SU-DHL-6 (cell line): ENCODE measurements at regions not wholly inside any gene's neighbourhood (a gene's known extent, or its start where the extent isn't known, plus 50 kb on each side); places are given as distances from the start of the nearest gene placed in this dataset.

Experiments
- H2AFZ ChIP-seq: fragments of 200-600 bp; sonication (generic); 2 replicates; pipeline ENCODE4 v1.6.1; 2014; ENCODE audit warnings: low read depth, mild to moderate bottlenecking, moderate library complexity, mixed read lengths, antibody characterized with exemption, low read length; ENCODE audit not compliant: severe bottlenecking
- H3F3A ChIP-seq: fragments of 200-600 bp; shearing (Covaris generic); 2 replicates; pipeline ENCODE4 v1.6.0; 2016; ENCODE audit warnings: antibody characterized with exemption, mild to moderate bottlenecking; ENCODE audit not compliant: insufficient read depth
- H3K27ac ChIP-seq: fragments of 200-600 bp; sonication (generic); 2 replicates; pipeline ENCODE4 v1.5.1; 2016; ENCODE audit warnings: low read depth, mild to moderate bottlenecking, low read length, moderate library complexity, mixed read lengths
- H3K27me3 ChIP-seq: fragments of 200-600 bp; sonication (generic), shearing (Covaris generic); 2 replicates; pipeline ENCODE4 v1.6.0; 2014; ENCODE audit warnings: mild to moderate bottlenecking, low read length
- H3K36me3 ChIP-seq: fragments of 200-600 bp; sonication (generic); 2 replicates; pipeline ENCODE4 v1.6.1; 2014; ENCODE audit warnings: mild to moderate bottlenecking, low read length, mixed read lengths
- H3K4me2 ChIP-seq: fragments of 300-600, 200-600 bp; shearing (Covaris generic), sonication (generic); 2 replicates; pipeline ENCODE4 v1.6.0; 2014; ENCODE audit warnings: low read length, low read depth, mild to moderate bottlenecking; ENCODE audit not compliant: poor library complexity, severe bottlenecking
- H3K4me3 ChIP-seq: fragments of 200-600 bp; sonication (generic); 2 replicates; pipeline ENCODE4 v1.5.1; 2014; ENCODE audit warnings: antibody characterized with exemption, low read length, mild to moderate bottlenecking, mixed read lengths; ENCODE audit not compliant: insufficient read depth, poor library complexity, severe bottlenecking
- H3K79me2 ChIP-seq: fragments of 200-600 bp; sonication (generic); 2 replicates; pipeline ENCODE4 v1.6.1; 2014; ENCODE audit warnings: mild to moderate bottlenecking, low read length, moderate library complexity; ENCODE audit not compliant: insufficient read depth
- H3K9ac ChIP-seq: fragments of 200-600 bp; sonication (generic); 2 replicates; pipeline ENCODE4 v1.7.0; 2014; ENCODE audit warnings: mild to moderate bottlenecking, low read length
- H3K9me2 ChIP-seq: fragments of 200-600 bp; sonication (generic); replicated peaks from 2 replicates; pipeline ENCODE4 v1.6.1; 2014; ENCODE audit warnings: low read length; ENCODE audit not compliant: insufficient read depth
- H3K9me3 ChIP-seq: fragments of 200-600 bp; sonication (generic); 2 replicates; pipeline ENCODE4 v1.6.1; 2014; ENCODE audit warnings: low read length, mixed read lengths; ENCODE audit not compliant: insufficient read depth
- H4K20me1 ChIP-seq: fragments of 200-600 bp; sonication (generic); 2 replicates; pipeline ENCODE4 v1.6.1; 2014; ENCODE audit warnings: low read depth, mild to moderate bottlenecking, antibody characterized with exemption, low read length, moderate library complexity, mixed read lengths
- EZH2phosphoT487 ChIP-seq: fragments of 200-600 bp; sonication (generic), shearing (Covaris generic); conservative IDR thresholded peaks from 2 replicates; pipeline ENCODE4 v1.6.1; 2018; ENCODE audit warnings: mild to moderate bottlenecking, antibody characterized with exemption, low read length, moderate library complexity, mixed read lengths
- TF ChIP-seq, protein P1 (sequence below): fragments of 200-600 bp; sonication (generic); IDR thresholded peaks from one replicate; pipeline ENCODE4 v1.5.1; 2017; ENCODE audit warnings: antibody characterized with exemption, mild to moderate bottlenecking, low read length, moderate library complexity; ENCODE audit not compliant: insufficient read depth, poor library complexity, severe bottlenecking

DNA sequence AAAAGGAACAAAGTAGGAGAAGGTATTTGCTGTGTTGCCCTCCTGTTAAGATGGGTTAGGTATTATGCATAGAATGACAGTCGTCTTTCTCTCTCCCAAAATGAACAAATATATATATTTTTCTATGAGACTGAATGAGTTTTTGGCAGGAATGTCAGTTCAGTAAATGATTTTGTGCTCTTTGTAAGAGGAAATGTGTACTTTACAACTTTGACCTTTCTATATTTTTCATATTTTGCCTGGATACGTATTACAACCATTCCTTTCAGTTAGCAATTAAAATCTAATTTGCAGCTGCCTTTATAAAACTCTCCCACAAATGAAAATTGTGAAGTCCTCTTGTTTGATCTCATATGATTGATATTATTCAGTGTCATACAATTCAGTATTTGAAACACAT is 336.6 kb upstream of the MEOX2 start:
- Histone ChIP-seq H3K4me3 (no peak overlapping the region), H3F3A (no peaks in the 10 kb centered on the region)

DNA sequence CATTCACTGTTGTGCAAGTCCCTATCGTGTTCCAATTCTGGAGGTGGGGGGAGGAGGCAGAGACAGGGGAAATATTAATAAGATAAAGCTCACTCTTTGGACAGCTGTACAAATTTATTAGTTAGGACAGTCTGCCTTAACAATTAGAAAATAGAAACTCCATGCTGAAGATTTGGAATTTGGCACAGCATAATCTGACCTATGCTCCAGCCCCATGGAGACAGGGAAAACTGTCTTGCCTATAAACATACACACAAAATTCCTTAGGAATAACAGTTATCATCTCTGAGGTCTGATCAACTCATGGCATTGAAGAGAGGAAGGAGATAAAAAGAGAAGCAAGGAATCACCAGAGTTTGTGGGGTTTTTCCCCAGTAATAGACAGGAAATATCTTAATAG is 335.4 kb upstream of the MEOX2 start:
- H3K36me3 ChIP-seq, result no peaks in the 10 kb centered on the region
- H4K20me1 ChIP-seq, result no peaks in the 10 kb centered on the region
- TF ChIP-seq, protein P1, sequence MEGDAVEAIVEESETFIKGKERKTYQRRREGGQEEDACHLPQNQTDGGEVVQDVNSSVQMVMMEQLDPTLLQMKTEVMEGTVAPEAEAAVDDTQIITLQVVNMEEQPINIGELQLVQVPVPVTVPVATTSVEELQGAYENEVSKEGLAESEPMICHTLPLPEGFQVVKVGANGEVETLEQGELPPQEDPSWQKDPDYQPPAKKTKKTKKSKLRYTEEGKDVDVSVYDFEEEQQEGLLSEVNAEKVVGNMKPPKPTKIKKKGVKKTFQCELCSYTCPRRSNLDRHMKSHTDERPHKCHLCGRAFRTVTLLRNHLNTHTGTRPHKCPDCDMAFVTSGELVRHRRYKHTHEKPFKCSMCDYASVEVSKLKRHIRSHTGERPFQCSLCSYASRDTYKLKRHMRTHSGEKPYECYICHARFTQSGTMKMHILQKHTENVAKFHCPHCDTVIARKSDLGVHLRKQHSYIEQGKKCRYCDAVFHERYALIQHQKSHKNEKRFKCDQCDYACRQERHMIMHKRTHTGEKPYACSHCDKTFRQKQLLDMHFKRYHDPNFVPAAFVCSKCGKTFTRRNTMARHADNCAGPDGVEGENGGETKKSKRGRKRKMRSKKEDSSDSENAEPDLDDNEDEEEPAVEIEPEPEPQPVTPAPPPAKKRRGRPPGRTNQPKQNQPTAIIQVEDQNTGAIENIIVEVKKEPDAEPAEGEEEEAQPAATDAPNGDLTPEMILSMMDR, result no peak
- TF ChIP-seq EZH2phosphoT487, result no peak
- H3F3A ChIP-seq, result no peaks in the 10 kb centered on the region
- no peak overlapping the region for H3K4me2 ChIP-seq
- no peak overlapping the region for H3K9ac ChIP-seq
- no peaks in the 10 kb centered on the region for H3K79me2 ChIP-seq
- no peak overlapping the region for H3K27ac ChIP-seq
- H3K9me3 ChIP-seq, result no peaks in the 10 kb centered on the region
- H3K4me3 ChIP-seq, result no peak overlapping the region
- H3K9me2 ChIP-seq, result no peaks in the 10 kb centered on the region; the same call in 1 of the 2 replicates
- H2AFZ ChIP-seq, result no peak overlapping the region
- H3K27me3 ChIP-seq, result no peaks in the 10 kb centered on the region

More for the DNA sequence above, 336.6 kb upstream of the MEOX2 start:
- Histone ChIP-seq H3K9me2 (no peaks in the 10 kb centered on the region; the same call in 1 of the 2 replicates), H3K27me3 (no peaks in the 10 kb centered on the region), H3K9ac (no peak overlapping the region), H3K79me2 (no peaks in the 10 kb centered on the region), H3K9me3 (no peaks in the 10 kb centered on the region), H3K36me3 (no peaks in the 10 kb centered on the region), H3K27ac (no peak overlapping the region), H4K20me1 (no peaks in the 10 kb centered on the region), H2AFZ (no peak overlapping the region), H3K4me2 (no peak overlapping the region)
- TF ChIP-seq, protein P1, result no peak
- no peak for TF ChIP-seq EZH2phosphoT487

DNA sequence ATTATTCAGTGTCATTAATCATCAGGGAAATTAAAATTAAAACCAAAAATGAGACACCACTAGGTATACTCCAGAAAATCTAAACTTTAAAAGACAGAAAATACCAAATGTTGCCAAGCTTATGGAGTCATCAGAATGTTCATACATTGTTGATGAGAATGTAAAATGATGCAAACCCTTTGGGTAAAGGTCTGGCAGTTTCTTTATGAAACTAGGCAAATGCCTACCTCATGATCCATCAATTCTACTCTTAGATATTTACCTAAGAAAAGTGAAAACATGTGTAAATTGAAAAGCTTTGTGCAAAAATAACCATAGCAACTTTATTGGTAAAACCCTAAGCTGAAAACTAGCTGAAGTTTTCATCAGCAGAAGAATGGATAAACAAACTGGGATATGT is 329.5 kb upstream of the MEOX2 start:
- no peak for TF ChIP-seq EZH2phosphoT487
- TF ChIP-seq, protein P1, result no peak
- Histone ChIP-seq H3K9me3 (no peaks in the 10 kb centered on the region), H3K36me3 (no peaks in the 10 kb centered on the region), H3F3A (no peaks in the 10 kb centered on the region), H3K27me3 (no peaks in the 10 kb centered on the region), H3K9ac (no peak overlapping the region), H3K4me2 (no peak overlapping the region), H2AFZ (no peak overlapping the region), H3K4me3 (no peak overlapping the region), H3K27ac (no peak overlapping the region), H4K20me1 (no peaks in the 10 kb centered on the region), H3K9me2 (no peaks in the 10 kb centered on the region), H3K79me2 (no peaks in the 10 kb centered on the region)

DNA sequence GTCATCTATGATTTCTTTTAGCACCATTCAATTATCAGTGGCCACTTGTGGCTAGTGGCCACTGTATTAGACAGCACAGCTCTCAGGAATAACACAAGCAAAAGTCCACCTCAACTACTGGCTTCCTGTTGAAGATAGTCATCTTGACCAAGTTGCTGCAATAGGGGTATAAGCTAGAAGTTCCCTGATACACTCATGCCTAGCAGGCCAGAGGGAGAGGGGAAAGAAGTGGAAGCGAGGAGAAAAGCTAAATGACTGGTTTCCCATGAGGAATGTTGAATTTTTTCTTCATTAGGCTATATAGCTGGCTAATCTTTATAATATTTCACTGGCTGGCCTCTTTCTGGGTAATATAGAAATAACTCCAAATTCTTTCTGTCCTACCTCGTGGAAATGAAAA is 327.5 kb upstream of the MEOX2 start:
- H3K79me2 ChIP-seq, result no peaks in the 10 kb centered on the region
- H2AFZ ChIP-seq, result no peak overlapping the region
- no peak for TF ChIP-seq EZH2phosphoT487
- TF ChIP-seq, protein P1, result no peak
- H3K27me3 ChIP-seq, result no peaks in the 10 kb centered on the region
- no peaks in the 10 kb centered on the region for H3K9me2 ChIP-seq
- H3K36me3 ChIP-seq, result no peaks in the 10 kb centered on the region
- H4K20me1 ChIP-seq, result no peaks in the 10 kb centered on the region
- no peak overlapping the region for H3K4me2 ChIP-seq
- H3K27ac ChIP-seq, result no peak overlapping the region
- H3K9ac ChIP-seq, result no peak overlapping the region
- no peaks in the 10 kb centered on the region for H3F3A ChIP-seq
- H3K4me3 ChIP-seq, result no peak overlapping the region
- no peaks in the 10 kb centered on the region for H3K9me3 ChIP-seq
